SIG-M5 treated with dmso at 0.1 percent for 504 hours (cell line): ENCODE measurements at regions not wholly inside any gene's neighbourhood (a gene's known extent, or its start where the extent isn't known, plus 50 kb on each side); places are given as distances from the start of the nearest gene placed in this dataset.

Source experiments
- DNase-seq: peaks from one replicate; lab custom pipeline; 2025; ENCODE audit not compliant: unreplicated experiment; lab: John Stamatoyannopoulos, UW

DNA sequence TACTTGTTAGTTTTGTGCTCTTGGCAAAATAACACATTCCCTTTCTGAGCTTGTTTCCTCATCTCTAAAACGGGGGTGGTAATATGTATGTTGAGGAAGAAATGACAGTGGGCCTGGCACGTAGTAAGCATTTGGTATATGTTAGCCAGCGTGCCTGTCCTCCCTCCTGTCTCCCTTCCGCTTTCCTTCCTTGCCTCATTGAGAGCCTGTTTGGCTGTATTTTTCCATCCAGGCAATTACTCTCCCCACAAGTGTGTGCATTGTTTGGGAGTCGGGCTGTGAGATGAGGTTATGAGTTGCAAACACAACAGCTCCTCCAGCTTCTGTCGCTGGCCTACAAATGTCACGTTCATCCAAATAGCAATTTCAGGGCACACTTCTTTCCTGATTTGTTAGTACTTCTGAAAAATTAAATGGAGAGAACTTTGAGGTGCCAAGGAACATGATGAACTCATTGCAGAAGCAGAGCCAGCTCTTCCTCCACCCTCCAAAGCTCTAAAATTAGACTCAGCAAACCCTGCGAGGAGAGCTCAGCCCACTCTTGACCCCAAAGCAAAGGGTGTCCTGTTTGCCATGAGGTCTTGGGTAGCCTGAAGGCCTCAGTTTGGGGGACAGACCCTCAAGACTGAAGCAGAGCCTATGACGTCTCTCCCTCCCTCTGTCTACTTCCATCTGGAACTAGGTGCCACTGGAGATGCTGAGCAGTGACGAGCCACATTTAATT is 50.7 kb upstream of the TOX2 start:
- DNase-seq, result no peak

- no peak for DNase-seq
Observed at GRCh38 chr20:43863330-43863729, 51.3 kb upstream of the TOX2 start.

DNA sequence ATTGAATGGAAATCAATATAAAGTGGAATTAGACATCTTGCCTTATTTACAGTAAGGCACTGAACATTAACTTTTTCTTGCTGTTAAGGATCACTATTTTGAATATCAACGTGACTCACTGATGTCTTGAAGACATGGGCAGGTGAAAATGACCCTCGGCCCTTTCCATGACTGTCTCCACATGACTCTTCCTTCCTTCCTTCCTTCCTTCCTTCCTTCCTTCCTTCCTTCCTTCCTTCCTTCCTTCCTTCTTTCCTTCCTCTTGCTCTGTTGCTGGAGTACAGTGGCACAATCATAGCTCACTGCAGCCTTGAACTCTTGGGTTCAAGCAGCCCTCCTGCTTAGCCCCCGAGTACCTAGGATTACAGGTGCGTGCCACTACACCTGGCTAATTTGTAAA is 52.2 kb upstream of the TOX2 start:
- no peak for DNase-seq

DNA sequence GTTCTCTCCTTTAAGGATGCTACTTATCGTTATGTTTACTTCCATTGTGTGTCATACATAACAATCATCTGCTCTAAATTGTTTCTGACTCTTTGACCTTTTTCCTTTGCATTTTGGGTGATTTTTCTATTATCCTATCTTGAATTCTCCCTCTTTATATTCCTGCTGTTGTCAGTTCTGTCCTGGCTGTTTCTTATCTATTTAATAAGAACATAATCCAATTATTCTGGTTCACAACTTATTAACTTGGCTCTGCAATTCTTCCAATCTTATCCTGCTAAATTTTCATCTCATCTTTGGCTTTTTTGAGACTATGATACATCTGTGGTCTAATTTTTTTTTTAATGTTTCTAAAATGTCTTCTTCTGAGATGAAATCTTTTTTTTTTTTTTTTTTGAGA is 54.7 kb upstream of the TOX2 start:
- no peak for DNase-seq

- no peak for DNase-seq
Observed at GRCh38 chr20:43857932-43858331, 56.7 kb upstream of the TOX2 start.

DNA sequence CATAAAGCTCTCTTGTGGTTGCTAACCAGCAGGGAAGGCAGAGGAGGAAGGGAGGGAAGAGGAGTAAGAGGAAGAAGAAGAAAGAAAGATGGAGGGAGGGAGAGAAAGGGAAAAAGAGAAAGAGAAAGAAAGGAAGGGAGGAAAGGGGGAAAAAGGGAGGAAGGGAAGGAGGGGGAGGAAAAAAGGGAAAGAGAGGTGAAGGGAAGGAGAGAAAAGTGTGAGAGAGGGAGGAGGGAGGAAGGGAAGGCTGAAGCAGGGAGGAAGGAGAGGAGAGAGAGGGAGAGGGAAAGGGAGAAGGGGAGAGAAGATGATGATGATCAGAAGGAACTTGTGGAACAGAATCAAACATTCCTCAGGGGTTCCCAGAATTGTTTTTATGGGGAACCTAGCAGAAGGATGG is 57.5 kb upstream of the TOX2 start:
- no peak for DNase-seq

- DNase-seq, result no peak
Observed at GRCh38 chr20:43855803-43856202, 58.8 kb upstream of the TOX2 start.

GRCh38 chr20:43853918-43854317 is 60.7 kb upstream of the TOX2 start:
- DNase-seq, result no peak

DNA sequence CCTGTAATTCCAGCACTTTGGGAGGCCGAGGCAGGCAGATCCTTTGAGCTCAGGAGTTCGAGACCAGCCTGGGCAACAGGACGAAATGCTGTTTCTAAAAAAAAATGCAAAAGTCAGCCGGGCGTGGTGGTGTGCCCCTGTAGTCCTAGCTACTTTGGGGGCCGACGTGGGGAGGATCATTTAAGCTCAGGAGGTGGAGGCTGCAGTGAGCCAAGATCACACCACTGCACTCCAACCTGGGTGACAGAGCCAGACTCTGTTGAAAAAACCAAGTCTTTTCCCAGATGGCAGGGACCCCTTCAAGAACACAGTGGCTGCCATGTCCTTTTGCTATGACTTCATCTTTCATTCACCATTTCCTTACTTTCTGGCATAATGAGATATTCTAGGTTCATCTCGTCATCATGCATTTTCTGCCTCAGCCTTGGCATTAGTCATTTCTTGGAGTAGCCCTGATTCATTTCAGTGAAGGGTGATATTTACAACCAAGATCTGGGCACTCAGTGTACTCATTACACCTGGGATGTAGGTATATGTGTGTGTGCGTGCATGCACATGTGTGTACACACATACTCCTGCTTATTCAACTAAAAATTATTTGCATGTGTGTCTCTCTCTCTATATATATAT is 61.4 kb upstream of the TOX2 start:
- DNase-seq, result no peak

DNA sequence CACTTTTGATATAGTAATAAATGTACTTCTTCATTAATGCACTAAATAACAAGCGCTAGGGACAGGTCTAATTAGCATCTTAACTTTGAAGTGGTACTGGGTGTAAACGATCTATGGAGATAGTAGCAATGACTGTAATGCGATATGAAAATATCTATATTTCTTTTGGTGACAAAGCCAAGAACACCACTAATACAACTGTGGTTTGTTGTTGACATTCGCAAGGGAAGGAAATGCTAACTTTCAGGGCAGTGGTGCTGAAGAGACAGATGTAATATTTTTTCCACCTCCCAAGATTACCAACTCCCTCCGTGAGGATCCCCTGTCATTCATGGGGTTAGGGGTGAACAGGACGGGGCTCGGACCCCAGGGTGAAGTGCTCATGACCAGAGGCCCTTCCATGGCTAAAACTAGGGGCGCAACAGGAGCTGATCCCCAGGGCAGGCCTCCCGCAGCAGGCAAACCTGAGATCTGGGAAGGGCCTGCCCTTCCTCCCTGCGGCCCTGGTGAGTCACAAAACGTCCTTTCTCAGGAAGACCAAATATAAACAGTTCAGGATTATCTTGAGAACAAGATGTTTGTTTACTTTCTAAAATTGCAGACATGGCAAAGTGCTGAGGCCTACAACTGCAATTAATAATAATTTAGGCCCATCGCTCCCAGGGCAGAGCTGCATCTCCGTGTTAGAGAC is 65.0 kb upstream of the TOX2 start:
- DNase-seq, result no peak

GRCh38 chr20:43846516-43846905 is 68.1 kb upstream of the TOX2 start:
- no peak for DNase-seq

DNA sequence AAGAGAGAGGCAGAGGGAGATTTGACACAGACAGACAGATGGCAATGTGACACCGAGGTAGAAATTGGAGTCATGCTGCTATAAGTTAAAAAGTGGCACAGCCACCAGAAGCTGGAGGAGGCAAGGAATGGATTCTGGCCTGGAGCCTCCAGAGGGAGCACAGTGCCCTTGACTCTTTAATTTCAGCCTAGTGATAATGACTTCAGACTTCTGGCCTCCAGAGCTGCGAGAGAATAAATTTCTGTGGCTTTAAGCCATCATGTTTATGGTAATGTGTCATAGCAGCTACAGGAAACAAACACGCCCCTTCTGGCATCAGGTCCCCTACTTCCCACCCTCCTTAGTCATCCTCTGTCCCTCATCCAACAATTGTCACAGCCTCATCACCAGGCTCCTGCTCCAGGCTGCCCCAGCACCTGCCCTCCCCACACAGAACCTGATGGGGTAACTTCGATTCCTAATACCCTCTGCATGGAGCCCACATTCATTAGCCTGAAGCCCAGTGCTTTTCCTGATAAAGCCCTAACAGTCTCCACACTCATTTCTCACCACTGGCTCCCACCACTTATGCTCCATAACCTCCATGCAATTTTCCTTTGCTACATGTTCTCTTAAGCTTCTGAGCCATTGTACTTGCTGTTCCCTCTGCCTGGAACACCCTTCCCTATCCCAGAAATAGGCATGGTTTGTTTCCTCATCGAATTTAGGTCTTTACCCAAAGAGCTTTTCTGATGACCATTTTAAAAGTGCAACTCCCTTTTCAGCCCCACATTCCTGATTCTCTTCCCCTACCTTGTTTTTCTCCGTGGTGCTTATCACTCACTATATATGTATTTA is 69.7 kb upstream of the TOX2 start:
- peak; percentile 2 for DNase-seq

DNA sequence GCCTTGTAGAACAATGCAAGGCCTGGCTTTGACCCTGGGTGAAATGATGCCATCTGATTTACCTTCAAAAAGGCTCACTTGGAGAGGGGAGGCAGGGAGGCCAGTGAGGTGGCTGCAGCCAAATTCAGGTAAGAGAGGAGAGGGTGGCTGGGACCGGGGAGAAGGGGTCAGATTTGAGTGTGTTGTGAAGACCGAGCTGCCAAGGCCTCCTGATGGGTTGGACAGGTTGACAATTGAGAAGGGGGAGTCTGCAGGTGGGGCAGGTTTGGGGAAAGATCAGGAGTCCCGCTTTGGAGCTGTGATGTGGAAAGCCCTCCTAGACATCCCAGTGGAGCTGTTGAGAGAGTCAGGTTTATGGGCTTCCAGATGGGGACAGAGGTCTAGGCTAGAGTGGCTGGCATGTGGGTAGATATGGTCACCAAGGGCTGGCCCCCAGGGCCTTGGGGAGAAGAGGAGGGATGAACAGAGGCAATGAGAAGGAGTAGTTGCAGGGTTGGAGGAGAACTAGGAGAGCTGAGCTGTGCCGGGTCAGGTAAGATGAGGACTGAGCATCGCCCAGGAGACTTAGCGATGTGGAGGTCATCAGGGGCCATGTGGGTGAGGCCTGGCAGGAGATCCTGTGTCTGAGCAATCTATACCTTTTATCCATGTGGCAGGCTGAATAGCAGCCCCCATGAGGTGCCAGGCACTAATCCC is 70.5 kb upstream of the TOX2 start:
- no peak for DNase-seq

DNA sequence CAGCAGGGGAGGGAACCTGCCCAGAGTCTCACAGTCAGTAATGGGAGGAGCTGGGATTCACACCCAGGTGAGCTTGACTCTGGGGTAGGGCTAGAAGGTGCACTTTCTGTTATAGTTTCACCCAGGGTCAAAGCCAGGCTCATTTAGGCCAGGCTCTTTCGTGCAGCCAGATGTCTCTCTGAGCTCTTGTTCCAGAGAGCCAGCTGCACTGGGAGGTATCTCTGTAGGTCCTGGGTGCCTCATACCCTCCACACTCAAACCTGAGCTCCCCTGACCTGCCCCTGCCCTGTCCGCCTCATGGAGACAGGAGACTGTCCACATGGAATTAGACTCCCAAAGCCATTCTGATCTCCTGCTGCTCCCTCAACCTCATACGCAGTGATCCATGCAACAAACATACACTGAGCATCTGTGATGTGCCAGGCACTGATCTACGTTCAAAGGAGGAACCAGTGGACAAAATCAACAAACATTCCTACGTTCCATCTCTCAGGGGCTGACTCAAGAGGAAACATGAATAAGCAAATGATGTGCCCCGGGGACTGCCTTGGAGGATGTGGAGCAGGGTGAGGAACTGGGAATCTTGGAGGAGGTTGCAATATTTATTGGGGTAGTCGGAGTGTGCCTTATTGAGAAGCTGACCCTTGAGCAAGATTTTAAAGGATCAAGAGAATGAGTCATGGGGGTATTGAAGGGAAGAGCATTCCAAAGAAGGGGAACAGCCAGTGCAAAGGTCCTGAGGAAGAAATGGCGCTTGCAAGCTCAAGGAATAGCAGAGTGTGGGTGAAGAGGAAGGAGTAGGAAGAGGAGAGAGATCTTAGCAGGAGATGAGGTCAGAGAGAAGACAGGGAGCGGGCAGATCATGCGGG is 71.3 kb upstream of the TOX2 start:
- DNase-seq, result no peak

- no peak for DNase-seq
Observed at GRCh38 chr20:43842126-43843020, 72.3 kb upstream of the TOX2 start.

GRCh38 chr20:43840382-43841070 is 74.1 kb upstream of the TOX2 start:
- DNase-seq, result peak; percentile 43

- DNase-seq, result no peak
Observed at GRCh38 chr20:43839793-43840199, 74.9 kb upstream of the TOX2 start.

- no peak for DNase-seq
Observed at GRCh38 chr20:43838703-43839060, 76.0 kb upstream of the TOX2 start.
